GM23248 (cell line): ENCODE measurements at regions not wholly inside any gene's neighbourhood (a gene's known extent, or its start where the extent isn't known, plus 50 kb on each side); places are given as distances from the start of the nearest gene placed in this dataset.

Experiments used
- EZH2 ChIP-seq: fragments of 200-600 bp; sonication (generic); IDR thresholded peaks from 2 replicates; pipeline ENCODE4 v1.6.1; 2018; ENCODE audit warnings: antibody characterized with exemption, mild to moderate bottlenecking; ENCODE audit not compliant: insufficient read depth, poor library complexity, severe bottlenecking
- EZH2phosphoT487 ChIP-seq: fragments of 200-600 bp; sonication (generic); IDR thresholded peaks from 2 replicates; pipeline ENCODE4 v1.6.1; 2018; ENCODE audit warnings: antibody characterized with exemption, moderate library complexity, mild to moderate bottlenecking, low read depth; ENCODE audit not compliant: insufficient read depth

- no peak for TF ChIP-seq EZH2
- TF ChIP-seq EZH2phosphoT487: no peak
These were observed 59.0 kb downstream of the PRR15 start for GRCh38 chr7:29622335-29623265.
